CD14-positive monocyte (primary cell): ENCODE measurements at regions not wholly inside any gene's neighbourhood (a gene's known extent, or its start where the extent isn't known, plus 50 kb on each side); places are given as distances from the start of the nearest gene placed in this dataset.

ENCODE experiments used
- DNase-seq, 3 donors: peaks; one replicate each; pipeline ENCODE4 v3.0.0-alpha.2; 2011 to 2022
- H2AFZ ChIP-seq: 2 replicates; pipeline ENCODE4 v1.6.0; 2012; ENCODE audit warnings: mild to moderate bottlenecking, low read depth, low read length, inconsistent platforms; ENCODE audit not compliant: insufficient read depth, poor library complexity, severe bottlenecking
- H3K27ac ChIP-seq, 2 donors: 1 replicate in 1 of 2; 2 replicates in 1 of 2; pipeline ENCODE4 v1.5.1; 2012 to 2013; ENCODE audit warnings: low read length in 2 of 2, control low read depth in 1 of 2, inconsistent platforms in 1 of 2, low read depth in 1 of 2, mild to moderate bottlenecking in 1 of 2
- H3K27me3 ChIP-seq, 2 donors: one replicate each; pipeline versions ENCODE4 v1.6.0 to v1.6.1; 2011 to 2013; ENCODE audit warnings: low read length in 2 of 2; ENCODE audit not compliant: control insufficient read depth in 2 of 2, insufficient read depth in 2 of 2
- H3K36me3 ChIP-seq, 2 donors: replicated peaks in 1 of 2; 1 replicate in 1 of 2; 2 replicates in 1 of 2; pipeline versions ENCODE4 v1.5.1 to v1.6.1; 2012 to 2013; ENCODE audit warnings: low read length in 2 of 2, control low read depth in 1 of 2, inconsistent platforms in 1 of 2, mild to moderate bottlenecking in 1 of 2; ENCODE audit not compliant: insufficient read depth in 2 of 2, control insufficient read depth in 1 of 2
- H3K4me1 ChIP-seq, 2 donors: 1 replicate in 1 of 2; 2 replicates in 1 of 2; pipeline versions ENCODE4 v1.5.1 to v1.6.1; 2012 to 2013; ENCODE audit warnings: low read length in 2 of 2, control low read depth in 1 of 2, inconsistent platforms in 1 of 2, mild to moderate bottlenecking in 1 of 2, moderate library complexity in 1 of 2; ENCODE audit not compliant: insufficient read depth in 2 of 2, control insufficient read depth in 1 of 2
- H3K4me2 ChIP-seq: replicated peaks from 2 replicates; pipeline ENCODE3; 2012; ENCODE audit warnings: low read length, moderate library complexity, mild to moderate bottlenecking; ENCODE audit not compliant: poor library complexity, severe bottlenecking; ENCODE audit errors: extremely low read depth
- H3K4me3 ChIP-seq, 3 experiments: fragments of 200-600 bp in 1 of 3; sonication (generic) in 1 of 3; replicated peaks in 1 of 3; 1 replicate in 2 of 3; 2 replicates in 1 of 3; pipeline ENCODE4 v1.5.1; 2011 to 2013; ENCODE audit warnings: low read length in 3 of 3, mild to moderate bottlenecking in 3 of 3, control low read depth in 2 of 3, low read depth in 2 of 3, inconsistent platforms in 1 of 3, moderate library complexity in 1 of 3
- H3K79me2 ChIP-seq: 2 replicates; pipeline ENCODE4 v1.6.0; 2012; ENCODE audit warnings: mild to moderate bottlenecking, control low read depth, inconsistent platforms, low read length, moderate library complexity; ENCODE audit not compliant: insufficient read depth
- H3K9ac ChIP-seq: 2 replicates; pipeline ENCODE4 v1.6.0; 2017; ENCODE audit warnings: low read length, mild to moderate bottlenecking; ENCODE audit not compliant: insufficient read depth, poor library complexity, severe bottlenecking
- H3K9me3 ChIP-seq, 2 donors: replicated peaks in 1 of 2; 1 replicate in 1 of 2; 2 replicates in 1 of 2; pipeline versions ENCODE4 v1.5.1 to v1.6.1; 2012 to 2013; ENCODE audit warnings: low read length in 2 of 2, control low read depth in 1 of 2; ENCODE audit not compliant: control insufficient read depth in 1 of 2, insufficient read depth in 1 of 2
- H4K20me1 ChIP-seq: 2 replicates; pipeline ENCODE4 v1.6.0; 2012; ENCODE audit warnings: mild to moderate bottlenecking, low read length, control low read depth, moderate library complexity; ENCODE audit not compliant: insufficient read depth
- H3K27ac Mint-ChIP-seq, 7 donors: one replicate each; pipeline ENCODE4 v1.8.0; 2020; ENCODE audit warnings: mild to moderate bottlenecking in 7 of 7, mixed read lengths in 7 of 7, moderate library complexity in 6 of 7, inconsistent platforms in 2 of 7
- H3K27me3 Mint-ChIP-seq, 3 donors: one replicate each; pipeline ENCODE4 v1.8.0; 2021 to 2022; ENCODE audit warnings: low read depth in 3 of 3, mild to moderate bottlenecking in 3 of 3, mixed read lengths in 3 of 3, moderate library complexity in 3 of 3, inconsistent platforms in 1 of 3
- H3K36me3 Mint-ChIP-seq, 2 donors: one replicate each; pipeline ENCODE4 v1.8.0; 2020; ENCODE audit warnings: mixed read lengths in 2 of 2, inconsistent platforms in 1 of 2, mild to moderate bottlenecking in 1 of 2
- H3K4me1 Mint-ChIP-seq: one replicate; pipeline ENCODE4 v1.8.0; 2020; ENCODE audit warnings: mild to moderate bottlenecking, mixed read lengths
- H3K4me3 Mint-ChIP-seq, 2 donors: one replicate each; pipeline ENCODE4 v1.8.0; 2020; ENCODE audit warnings: mild to moderate bottlenecking in 2 of 2, mixed read lengths in 2 of 2, moderate library complexity in 1 of 2
- H3K9me3 Mint-ChIP-seq, 7 donors: one replicate each; pipeline ENCODE4 v1.8.0; 2020 to 2022; ENCODE audit warnings: mixed read lengths in 7 of 7, mild to moderate bottlenecking in 6 of 7, moderate library complexity in 6 of 7, inconsistent platforms in 2 of 7
- CTCF ChIP-seq: fragments of 200-600 bp; IDR thresholded peaks from one replicate; pipeline ENCODE4 v1.8.0; 2022; ENCODE audit warnings: antibody characterized with exemption, mild to moderate bottlenecking
- WGBS: methylation state at CpG from one replicate; pipeline ENCODE4 v1.1.5; 2013; ENCODE audit warnings: missing lambda C conversion rate; ENCODE audit not compliant: insufficient coverage; 5-methylcytosine and 5-hydroxymethylcytosine counted together
- intact Hi-C, 2 donors: fragments of 100-400 bp; cut with micrococcal nuclease; formaldehyde crosslinking; loops; one replicate each; pipeline versions ENCODE4 v1.15.0 to v1.15.1; 2023

- no peaks in the 10 kb centered on the region for H3K4me1 ChIP-seq
- H3K27me3 ChIP-seq: no peaks in the 10 kb centered on the region
- peaks cover 0 to 3% (median 1%) of the 10 kb centered on the region in 3 donors for H3K27me3 Mint-ChIP-seq
- no peak overlapping the region for H3K27ac ChIP-seq
- H3K9me3 ChIP-seq: no peaks in the 10 kb centered on the region
- H3K27ac Mint-ChIP-seq: no peak overlapping the region
- no peak overlapping the region for H3K4me3 Mint-ChIP-seq
- H3K4me1 Mint-ChIP-seq: no peaks in the 10 kb centered on the region
- no peaks in the 10 kb centered on the region for H3K36me3 Mint-ChIP-seq
- DNase-seq: no peak
- H3K79me2 ChIP-seq: no peaks in the 10 kb centered on the region
- H3K9ac ChIP-seq: no peak overlapping the region
- H3K4me2 ChIP-seq: no peak overlapping the region
- TF ChIP-seq CTCF: no peak
- H3K4me3 ChIP-seq: no peak overlapping the region
- no CpG with 5 or more reads among the region's 2 CpGs for WGBS
- H4K20me1 ChIP-seq: no peaks in the 10 kb centered on the region
- no peak overlapping the region for H2AFZ ChIP-seq
- peaks cover 0 to 5% (median 2%) of the 10 kb centered on the region in 7 donors for H3K9me3 Mint-ChIP-seq
- intact Hi-C loops: no loop called here
- H3K36me3 ChIP-seq: no peaks in the 10 kb centered on the region
These were observed 923.2 kb downstream of the RPA4 start for GRCh38 chrX:97806946-97807345.

- no peak for DNase-seq
- H3K36me3 ChIP-seq: no peaks in the 10 kb centered on the region
- intact Hi-C loops: no loop called here
- H3K4me2 ChIP-seq: no peak overlapping the region
- H3K9ac ChIP-seq: no peak overlapping the region
- H3K4me3 ChIP-seq: no peak overlapping the region
- H3K79me2 ChIP-seq: no peaks in the 10 kb centered on the region
- no peaks in the 10 kb centered on the region for H3K9me3 ChIP-seq
- H2AFZ ChIP-seq: no peak overlapping the region
- H3K27me3 ChIP-seq: no peaks in the 10 kb centered on the region
- no peak for TF ChIP-seq CTCF
- Mint-ChIP-seq H3K4me3 (no peak overlapping the region), H3K4me1 (no peaks in the 10 kb centered on the region), H3K27ac (no peak overlapping the region), H3K9me3 (peaks cover 0 to 9% (median 1%) of the 10 kb centered on the region in 7 donors), H3K27me3 (peaks cover 0 to 3% (median 2%) of the 10 kb centered on the region in 3 donors), H3K36me3 (no peaks in the 10 kb centered on the region)
- WGBS: no CpG with 5 or more reads among the region's 2 CpGs
- no peaks in the 10 kb centered on the region for H4K20me1 ChIP-seq
- no peak overlapping the region for H3K27ac ChIP-seq
- no peaks in the 10 kb centered on the region for H3K4me1 ChIP-seq
These were observed 936.5 kb downstream of the RPA4 start for GRCh38 chrX:97820170-97820569.
